ENCODE measurements at regions not wholly inside any gene's neighbourhood (a gene's known extent, or its start where the extent isn't known, plus 50 kb on each side); places are given as distances from the start of the nearest gene placed in this dataset.

GRCh38 chr9:126160067-126160853, 166.4 kb upstream of the MVB12B start:
- TF ChIP-seq CTCF (IDR thresholded peaks at IDR 0.05) (no peak), POLR2A (IDR thresholded peaks at IDR 0.05) (no peak)
- Histone ChIP-seq H3K4me3 (no peak overlapping the region), H3K27ac (no peak overlapping the region), H3K4me1 (replicated peaks in 1 of 2) (no peaks in the 10 kb centered on the region), H3K27me3 (peaks cover 3% of the 10 kb centered on the region), H3K9me3 (replicated peaks in 1 of 3) (no peaks in the 10 kb centered on the region), H3K36me3 (replicated peaks in 1 of 2) (no peaks in the 10 kb centered on the region)
- intact Hi-C loops (cut with DNase I) = no loop called here
- WGBS, 4 donors = 85 to 93% (median 92%) methylated on average over 10 of the region's 10 CpGs
- peak in 1 of 7 donors; percentile 15 for DNase-seq

- H3K36me3 ChIP-seq (replicated peaks in 1 of 2) = no peaks in the 10 kb centered on the region
- intact Hi-C loops (cut with DNase I) = no loop called here
- no peak overlapping the region for H3K27ac ChIP-seq
- no peaks in the 10 kb centered on the region for H3K4me1 ChIP-seq (replicated peaks in 1 of 2)
- H3K9me3 ChIP-seq (replicated peaks in 1 of 3) = no peaks in the 10 kb centered on the region
- peaks cover 3% of the 10 kb centered on the region for H3K27me3 ChIP-seq
- no peak for TF ChIP-seq POLR2A (IDR thresholded peaks at IDR 0.05)
- TF ChIP-seq CTCF (IDR thresholded peaks at IDR 0.05) = no peak
- peak in 1 of 7 donors; percentile 11 for DNase-seq
- H3K4me3 ChIP-seq = no peak overlapping the region
- 75 to 100% (median 82%) methylated on average over 1 of the region's 1 CpG for WGBS, 4 donors
Observed at GRCh38 chr9:126160854-126161329, 165.7 kb upstream of the MVB12B start.

- TF ChIP-seq POLR2A (IDR thresholded peaks at IDR 0.05) = no peak
- no peak for TF ChIP-seq CTCF (IDR thresholded peaks at IDR 0.05)
- no peaks in the 10 kb centered on the region for H3K36me3 ChIP-seq (replicated peaks in 1 of 2)
- no peak overlapping the region for H3K4me3 ChIP-seq
- intact Hi-C loops (cut with DNase I) = no loop called here
- WGBS, 4 donors = 84 to 92% (median 91%) methylated on average over 6 to 18 of the region's 18 CpGs
- no peaks in the 10 kb centered on the region for H3K27me3 ChIP-seq
- H3K27ac ChIP-seq = no peak overlapping the region
- H3K4me1 ChIP-seq (replicated peaks in 1 of 2) = no peaks in the 10 kb centered on the region
- no peaks in the 10 kb centered on the region for H3K9me3 ChIP-seq (replicated peaks in 1 of 3)
- peak in 3 of 7 donors; percentile 3 to 15 (median 6) for DNase-seq
Observed at GRCh38 chr9:126162611-126163381, 163.8 kb upstream of the MVB12B start.

- Histone ChIP-seq H3K27ac (no peak overlapping the region), H3K4me1 (replicated peaks in 1 of 2) (no peaks in the 10 kb centered on the region), H3K9me3 (replicated peaks in 1 of 3) (no peaks in the 10 kb centered on the region), H3K27me3 (peaks cover 7% of the 10 kb centered on the region), H3K4me3 (no peak overlapping the region), H3K36me3 (replicated peaks in 1 of 2) (no peaks in the 10 kb centered on the region)
- TF ChIP-seq CTCF (IDR thresholded peaks at IDR 0.05) = no peak
- no peak for TF ChIP-seq POLR2A (IDR thresholded peaks at IDR 0.05)
- peak in 2 of 7 donors; percentile 11 to 27 for DNase-seq
- 80 to 87% (median 82%) methylated on average over 19 to 22 of the region's 22 CpGs for WGBS, 4 donors
- intact Hi-C loops (cut with DNase I) = no loop called here
Observed at GRCh38 chr9:126164796-126165525, 161.7 kb upstream of the MVB12B start.
